Calu3 (cell line): ENCODE measurements at regions not wholly inside any gene's neighbourhood (a gene's known extent, or its start where the extent isn't known, plus 50 kb on each side); places are given as distances from the start of the nearest gene placed in this dataset.

Source experiments
- BruUV-seq: library from RNA; stranded (reverse); fragments of 400-500 nt; replicated peaks from 2 replicates; lab custom pipeline; 2021; lab: Mats Ljungman, UMichigan
- CTCF ChIA-PET: fragments of 300-600 bp; sonication (Branson Sonifier 250); formaldehyde crosslinking; loops from one replicate; lab custom pipeline; 2022; ENCODE audit warnings: antibody characterized with exemption; lab: Charles Lee
- DNase-seq: peaks from one replicate; pipeline ENCODE4 v3.0.0; 2022
- H3K27ac Mint-ChIP-seq: one replicate; pipeline ENCODE4 v1.8.0; 2022; ENCODE audit warnings: mixed read lengths; ENCODE audit not compliant: unreplicated experiment
- H3K27me3 Mint-ChIP-seq: one replicate; pipeline ENCODE4 v1.8.0; 2022; ENCODE audit warnings: mixed read lengths; ENCODE audit not compliant: unreplicated experiment
- H3K36me3 Mint-ChIP-seq: one replicate; pipeline ENCODE4 v1.8.0; 2022; ENCODE audit warnings: mild to moderate bottlenecking, moderate library complexity, mixed read lengths; ENCODE audit not compliant: insufficient read depth, unreplicated experiment
- H3K4me1 Mint-ChIP-seq: one replicate; pipeline ENCODE4 v1.8.0; 2022; ENCODE audit warnings: mild to moderate bottlenecking, low read depth, mixed read lengths; ENCODE audit not compliant: unreplicated experiment
- H3K4me3 Mint-ChIP-seq: one replicate; pipeline ENCODE4 v1.8.0; 2022; ENCODE audit warnings: mild to moderate bottlenecking, low read depth, moderate library complexity, mixed read lengths; ENCODE audit not compliant: unreplicated experiment
- H3K9me3 Mint-ChIP-seq: one replicate; pipeline ENCODE4 v1.8.0; 2022; ENCODE audit warnings: low read depth, mixed read lengths; ENCODE audit not compliant: unreplicated experiment
- intact Hi-C: fragments of 100-400 bp; cut with micrococcal nuclease; formaldehyde crosslinking; loops from one replicate; pipeline ENCODE4 v1.10.0; 2022; ENCODE audit not compliant: unreplicated experiment
- TF ChIP-seq, protein P1 (sequence below): fragments of 200-600 bp; IDR thresholded peaks from one replicate; pipeline ENCODE4 v1.8.0; 2022; ENCODE audit warnings: antibody characterized with exemption; ENCODE audit not compliant: unreplicated experiment

GRCh38 chr3:79874646-79875045 lies 106.8 kb upstream of the ROBO1 start:
- Mint-ChIP-seq H3K27ac (no peak overlapping the region), H3K27me3 (no peaks in the 10 kb centered on the region), H3K9me3 (peaks cover 4% of the 10 kb centered on the region), H3K4me3 (no peak overlapping the region), H3K4me1 (peaks cover 14% of the 10 kb centered on the region), H3K36me3 (peaks cover 4% of the 10 kb centered on the region)
- TF ChIP-seq, protein P1, sequence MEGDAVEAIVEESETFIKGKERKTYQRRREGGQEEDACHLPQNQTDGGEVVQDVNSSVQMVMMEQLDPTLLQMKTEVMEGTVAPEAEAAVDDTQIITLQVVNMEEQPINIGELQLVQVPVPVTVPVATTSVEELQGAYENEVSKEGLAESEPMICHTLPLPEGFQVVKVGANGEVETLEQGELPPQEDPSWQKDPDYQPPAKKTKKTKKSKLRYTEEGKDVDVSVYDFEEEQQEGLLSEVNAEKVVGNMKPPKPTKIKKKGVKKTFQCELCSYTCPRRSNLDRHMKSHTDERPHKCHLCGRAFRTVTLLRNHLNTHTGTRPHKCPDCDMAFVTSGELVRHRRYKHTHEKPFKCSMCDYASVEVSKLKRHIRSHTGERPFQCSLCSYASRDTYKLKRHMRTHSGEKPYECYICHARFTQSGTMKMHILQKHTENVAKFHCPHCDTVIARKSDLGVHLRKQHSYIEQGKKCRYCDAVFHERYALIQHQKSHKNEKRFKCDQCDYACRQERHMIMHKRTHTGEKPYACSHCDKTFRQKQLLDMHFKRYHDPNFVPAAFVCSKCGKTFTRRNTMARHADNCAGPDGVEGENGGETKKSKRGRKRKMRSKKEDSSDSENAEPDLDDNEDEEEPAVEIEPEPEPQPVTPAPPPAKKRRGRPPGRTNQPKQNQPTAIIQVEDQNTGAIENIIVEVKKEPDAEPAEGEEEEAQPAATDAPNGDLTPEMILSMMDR, result no peak
- CTCF ChIA-PET, result no interaction called here
- DNase-seq, result no peak
- intact Hi-C loops, result loop anchor here (10.0 kb wide), 2 partner anchors 130 to 350 kb away; no protein-coding TSS in a partner anchor
- no TSS peak for BruUV-seq

GRCh38 chr3:79872483-79872882 lies 104.7 kb upstream of the ROBO1 start:
- Mint-ChIP-seq H3K9me3 (peaks cover 8% of the 10 kb centered on the region), H3K27ac (no peak overlapping the region), H3K4me1 (peaks cover 36% of the 10 kb centered on the region), H3K36me3 (no peaks in the 10 kb centered on the region), H3K27me3 (no peaks in the 10 kb centered on the region), H3K4me3 (no peak overlapping the region)
- CTCF ChIA-PET, result no interaction called here
- TF ChIP-seq, protein P1, result no peak
- intact Hi-C loops, result loop anchor here (10.0 kb wide), 2 partner anchors 132 to 348 kb away; no protein-coding TSS in a partner anchor
- no TSS peak for BruUV-seq
- DNase-seq, result peak; percentile 4

GRCh38 chr3:79871656-79872055 lies 103.9 kb upstream of the ROBO1 start:
- Mint-ChIP-seq H3K4me3 (no peak overlapping the region), H3K9me3 (peaks cover 4% of the 10 kb centered on the region), H3K27ac (peak overlapping the region; percentile 47), H3K36me3 (no peaks in the 10 kb centered on the region), H3K27me3 (no peaks in the 10 kb centered on the region), H3K4me1 (peaks cover 37% of the 10 kb centered on the region)
- DNase-seq, result no peak
- CTCF ChIA-PET, result no interaction called here
- BruUV-seq, result no TSS peak
- intact Hi-C loops, result loop anchor here (10.0 kb wide), 2 partner anchors 133 to 347 kb away; no protein-coding TSS in a partner anchor
- TF ChIP-seq, protein P1, result no peak

GRCh38 chr3:79870313-79870620 lies 102.5 kb upstream of the ROBO1 start:
- Mint-ChIP-seq H3K4me1 (peaks cover 37% of the 10 kb centered on the region), H3K9me3 (peaks cover 4% of the 10 kb centered on the region), H3K4me3 (no peak overlapping the region), H3K27ac (no peak overlapping the region), H3K36me3 (no peaks in the 10 kb centered on the region), H3K27me3 (no peaks in the 10 kb centered on the region)
- DNase-seq, result no peak
- no TSS peak for BruUV-seq
- CTCF ChIA-PET, result no interaction called here
- TF ChIP-seq, protein P1, result no peak
- intact Hi-C loops, result loop anchor here (10.0 kb wide), 2 partner anchors 135 to 345 kb away; no protein-coding TSS in a partner anchor
